ENCODE measurements at regions not wholly inside any gene's neighbourhood (a gene's known extent, or its start where the extent isn't known, plus 50 kb on each side); places are given as distances from the start of the nearest gene placed in this dataset.

DNA sequence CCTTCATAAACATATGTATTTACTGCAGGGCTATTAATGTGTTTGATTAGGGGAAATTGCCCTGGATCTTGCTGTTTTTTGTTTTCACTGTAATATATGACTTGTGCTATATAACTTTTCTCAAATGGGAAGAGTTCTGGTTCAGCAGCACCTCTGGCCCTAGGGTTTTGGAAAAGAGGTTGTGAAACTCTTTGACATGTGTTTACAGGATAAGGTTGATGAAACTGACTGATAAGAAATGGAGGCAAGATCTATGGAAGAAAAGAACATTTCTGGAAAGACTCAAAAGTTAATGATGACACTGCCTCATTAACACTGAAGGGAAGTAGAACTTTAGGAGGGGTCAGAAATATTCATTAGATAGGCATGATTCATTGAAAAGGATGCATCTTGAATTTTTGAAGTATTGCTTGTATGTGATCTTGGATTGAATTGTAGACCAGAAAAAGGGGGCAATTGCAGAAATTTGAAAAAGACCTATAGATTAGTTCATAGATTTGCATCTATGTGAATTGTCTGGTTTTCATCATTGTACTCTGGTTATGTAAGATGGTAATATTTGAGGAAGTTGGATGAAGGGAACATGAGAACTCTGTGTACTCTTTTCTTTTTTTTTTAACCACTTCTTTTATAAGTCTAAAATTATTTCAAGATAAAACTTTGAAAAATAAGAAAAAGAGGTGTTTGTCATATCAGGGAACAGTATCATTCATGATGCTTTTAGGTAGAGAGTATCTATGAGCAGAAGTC lies 54.0 kb downstream of the UTRN start:
- H3K4me3 ChIP-seq (ENCODE audit: insufficient read depth, low read length), result no peak overlapping the region
- TF ChIP-seq, protein P1, sequence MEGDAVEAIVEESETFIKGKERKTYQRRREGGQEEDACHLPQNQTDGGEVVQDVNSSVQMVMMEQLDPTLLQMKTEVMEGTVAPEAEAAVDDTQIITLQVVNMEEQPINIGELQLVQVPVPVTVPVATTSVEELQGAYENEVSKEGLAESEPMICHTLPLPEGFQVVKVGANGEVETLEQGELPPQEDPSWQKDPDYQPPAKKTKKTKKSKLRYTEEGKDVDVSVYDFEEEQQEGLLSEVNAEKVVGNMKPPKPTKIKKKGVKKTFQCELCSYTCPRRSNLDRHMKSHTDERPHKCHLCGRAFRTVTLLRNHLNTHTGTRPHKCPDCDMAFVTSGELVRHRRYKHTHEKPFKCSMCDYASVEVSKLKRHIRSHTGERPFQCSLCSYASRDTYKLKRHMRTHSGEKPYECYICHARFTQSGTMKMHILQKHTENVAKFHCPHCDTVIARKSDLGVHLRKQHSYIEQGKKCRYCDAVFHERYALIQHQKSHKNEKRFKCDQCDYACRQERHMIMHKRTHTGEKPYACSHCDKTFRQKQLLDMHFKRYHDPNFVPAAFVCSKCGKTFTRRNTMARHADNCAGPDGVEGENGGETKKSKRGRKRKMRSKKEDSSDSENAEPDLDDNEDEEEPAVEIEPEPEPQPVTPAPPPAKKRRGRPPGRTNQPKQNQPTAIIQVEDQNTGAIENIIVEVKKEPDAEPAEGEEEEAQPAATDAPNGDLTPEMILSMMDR (IDR thresholded peaks at IDR 0.05; ENCODE audit: extremely low read depth, low read depth, low read length), result no peak
- no peaks in the 10 kb centered on the region for H3K9me3 ChIP-seq (ENCODE audit: low read depth, low read length)
- H3K4me1 ChIP-seq (ENCODE audit: insufficient read depth, low read length), result peaks cover 14% of the 10 kb centered on the region
- H3K36me3 ChIP-seq (ENCODE audit: insufficient read depth, low read length), result no peaks in the 10 kb centered on the region
- H3K4me2 ChIP-seq (ENCODE audit: insufficient read depth, low read length), result no peak overlapping the region
- no peaks in the 10 kb centered on the region for H3K27me3 ChIP-seq (ENCODE audit: insufficient read depth, low read length)
- H4K20me1 ChIP-seq (ENCODE audit: insufficient read depth, low read length), result peaks cover 14% of the 10 kb centered on the region
- peaks cover 96% of the 10 kb centered on the region for H3K79me2 ChIP-seq (ENCODE audit: insufficient read depth, low read length)
- H2AFZ ChIP-seq (ENCODE audit: low read length), result no peak overlapping the region
- H3K27ac ChIP-seq (ENCODE audit: low read depth, low read length), result no peak overlapping the region
- no peak for DNase-seq (ENCODE audit: insufficient read length, low spot score, missing footprints)

GRCh38 chr6:144339859-144340452 lies 54.8 kb downstream of the UTRN start:
- TF ChIP-seq, protein P1 (IDR thresholded peaks at IDR 0.05; ENCODE audit: extremely low read depth, low read depth, low read length), result no peak
- Histone ChIP-seq H4K20me1 (ENCODE audit: insufficient read depth, low read length) (peaks cover 14% of the 10 kb centered on the region), H3K4me1 (ENCODE audit: insufficient read depth, low read length) (peaks cover 17% of the 10 kb centered on the region), H3K79me2 (ENCODE audit: insufficient read depth, low read length) (peaks cover 96% of the 10 kb centered on the region), H3K4me3 (ENCODE audit: insufficient read depth, low read length) (no peak overlapping the region), H3K27ac (ENCODE audit: low read depth, low read length) (no peak overlapping the region), H3K27me3 (ENCODE audit: insufficient read depth, low read length) (no peaks in the 10 kb centered on the region), H3K36me3 (ENCODE audit: insufficient read depth, low read length) (no peaks in the 10 kb centered on the region), H3K9me3 (ENCODE audit: low read depth, low read length) (no peaks in the 10 kb centered on the region), H2AFZ (ENCODE audit: low read length) (no peak overlapping the region), H3K4me2 (ENCODE audit: insufficient read depth, low read length) (no peak overlapping the region)
- no peak for DNase-seq (ENCODE audit: insufficient read length, low spot score, missing footprints)

DNA sequence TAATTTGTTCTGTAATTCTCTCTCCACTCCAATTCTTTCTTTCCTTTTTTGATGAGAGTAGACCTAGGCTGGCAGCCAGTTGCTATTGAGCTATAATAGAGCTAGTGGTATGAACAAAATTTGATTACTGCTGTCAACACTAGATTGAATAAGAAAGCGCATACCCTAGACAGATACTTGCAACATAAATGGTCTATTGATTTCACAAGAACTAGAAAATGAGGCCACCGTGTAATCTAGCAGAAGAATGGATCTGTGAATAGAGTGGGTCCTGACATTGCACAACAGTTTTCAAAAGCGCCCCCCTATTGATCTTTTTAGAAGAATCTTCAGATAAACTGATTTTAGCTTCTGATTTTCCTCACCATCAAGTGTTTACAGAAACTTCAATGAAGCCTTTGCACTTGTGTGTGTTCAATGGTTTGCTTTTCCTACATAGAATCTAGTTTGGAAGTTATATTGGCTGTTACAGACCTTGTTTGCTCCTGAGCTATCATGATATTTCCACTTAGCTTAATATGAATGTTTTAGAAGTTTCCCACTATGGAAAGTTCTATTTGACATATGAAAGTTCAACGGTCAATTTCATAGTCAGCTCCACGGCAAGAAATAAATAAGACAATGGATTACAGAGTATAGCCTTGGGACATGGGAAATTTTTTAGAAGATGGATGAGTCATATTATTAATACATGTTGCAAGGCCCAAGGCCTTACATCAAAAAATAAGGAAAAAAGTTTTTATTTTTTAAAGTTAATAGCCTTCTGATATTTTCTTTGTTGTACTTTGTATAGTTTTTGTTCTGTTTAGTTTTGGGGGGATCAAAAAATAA lies 55.6 kb downstream of the UTRN start:
- H3K27me3 ChIP-seq (ENCODE audit: insufficient read depth, low read length), result no peaks in the 10 kb centered on the region
- H3K36me3 ChIP-seq (ENCODE audit: insufficient read depth, low read length), result no peaks in the 10 kb centered on the region
- H4K20me1 ChIP-seq (ENCODE audit: insufficient read depth, low read length), result peaks cover 14% of the 10 kb centered on the region
- H3K9me3 ChIP-seq (ENCODE audit: low read depth, low read length), result no peaks in the 10 kb centered on the region
- H2AFZ ChIP-seq (ENCODE audit: low read length), result no peak overlapping the region
- H3K4me1 ChIP-seq (ENCODE audit: insufficient read depth, low read length), result peaks cover 17% of the 10 kb centered on the region
- no peak overlapping the region for H3K27ac ChIP-seq (ENCODE audit: low read depth, low read length)
- DNase-seq (ENCODE audit: insufficient read length, low spot score, missing footprints), result no peak
- H3K79me2 ChIP-seq (ENCODE audit: insufficient read depth, low read length), result peaks cover 96% of the 10 kb centered on the region
- TF ChIP-seq, protein P1 (IDR thresholded peaks at IDR 0.05; ENCODE audit: extremely low read depth, low read depth, low read length), result no peak
- H3K4me3 ChIP-seq (ENCODE audit: insufficient read depth, low read length), result no peak overlapping the region
- H3K4me2 ChIP-seq (ENCODE audit: insufficient read depth, low read length), result no peak overlapping the region

All from osteoblast (primary cell).